ENCODE measurements at regions not wholly inside any gene's neighbourhood (a gene's known extent, or its start where the extent isn't known, plus 50 kb on each side); places are given as distances from the start of the nearest gene placed in this dataset.
"Not testable (repeated sequence)": the region's sequence is repeated elsewhere in the genome, so short reads cannot be mapped to it uniquely, and the experiment has no call there.

GRCh38 chr3:22399566-22399965, 648.6 kb upstream of the ZNF385D start:
- H3K27ac ChIP-seq (ENCODE audit: low read depth, low read length, poor library complexity, severe bottlenecking), result no peak overlapping the region
- H3K4me1 ChIP-seq (ENCODE audit: insufficient read depth, low read length, severe bottlenecking), result no peaks in the 10 kb centered on the region
- H3K4me2 ChIP-seq (ENCODE audit: low read length), result no peak overlapping the region
- H3K9ac ChIP-seq (ENCODE audit: low read length), result no peak overlapping the region
- H4K20me1 ChIP-seq (ENCODE audit: insufficient read depth, low read length), result no peaks in the 10 kb centered on the region
- no peaks in the 10 kb centered on the region for H3F3A ChIP-seq (ENCODE audit: insufficient read depth, low read length)
- H3K9me3 ChIP-seq (ENCODE audit: low read length), result no peaks in the 10 kb centered on the region
- H3K36me3 ChIP-seq (ENCODE audit: insufficient read depth, low read length), result no peaks in the 10 kb centered on the region
- TF ChIP-seq EZH2 (IDR thresholded peaks at IDR 0.05; ENCODE audit: borderline replicate concordance, low read length), result no peak
- TF ChIP-seq CTCF (IDR thresholded peaks at IDR 0.05; ENCODE audit: low read length), result no peak
- no peak overlapping the region for H2AFZ ChIP-seq (ENCODE audit: low read length)
- no peaks in the 10 kb centered on the region for H3K79me2 ChIP-seq (ENCODE audit: insufficient read depth, low read length)
- no peak overlapping the region for H3K4me3 ChIP-seq (ENCODE audit: low read depth, low read length, poor library complexity, severe bottlenecking)
- no peaks in the 10 kb centered on the region for H3K27me3 ChIP-seq (ENCODE audit: insufficient read depth, low read length)
- H3K9me2 ChIP-seq (ENCODE audit: low read depth, low read length), result no peaks in the 10 kb centered on the region

GRCh38 chr3:22401499-22401898, 650.5 kb upstream of the ZNF385D start:
- Histone ChIP-seq H3K27me3 (ENCODE audit: insufficient read depth, low read length) (no peaks in the 10 kb centered on the region), H3K9ac (ENCODE audit: low read length) (no peak overlapping the region), H3F3A (ENCODE audit: insufficient read depth, low read length) (no peaks in the 10 kb centered on the region), H4K20me1 (ENCODE audit: insufficient read depth, low read length) (no peaks in the 10 kb centered on the region), H3K79me2 (ENCODE audit: insufficient read depth, low read length) (no peaks in the 10 kb centered on the region), H3K36me3 (ENCODE audit: insufficient read depth, low read length) (no peaks in the 10 kb centered on the region), H3K9me2 (ENCODE audit: low read depth, low read length) (no peaks in the 10 kb centered on the region), H2AFZ (ENCODE audit: low read length) (no peak overlapping the region), H3K27ac (ENCODE audit: low read depth, low read length, poor library complexity, severe bottlenecking) (no peak overlapping the region), H3K9me3 (ENCODE audit: low read length) (no peaks in the 10 kb centered on the region), H3K4me1 (ENCODE audit: insufficient read depth, low read length, severe bottlenecking) (no peaks in the 10 kb centered on the region), H3K4me2 (ENCODE audit: low read length) (no peak overlapping the region), H3K4me3 (ENCODE audit: low read depth, low read length, poor library complexity, severe bottlenecking) (no peak overlapping the region)
- no peak for TF ChIP-seq EZH2 (IDR thresholded peaks at IDR 0.05; ENCODE audit: borderline replicate concordance, low read length)
- TF ChIP-seq CTCF (IDR thresholded peaks at IDR 0.05; ENCODE audit: low read length), result no peak

GRCh38 chr3:22414239-22414638, 663.2 kb upstream of the ZNF385D start:
- H3K27ac ChIP-seq (ENCODE audit: low read depth, low read length, poor library complexity, severe bottlenecking), result no peak overlapping the region
- no peaks in the 10 kb centered on the region for H4K20me1 ChIP-seq (ENCODE audit: insufficient read depth, low read length)
- no peak overlapping the region for H2AFZ ChIP-seq (ENCODE audit: low read length)
- no peaks in the 10 kb centered on the region for H3K79me2 ChIP-seq (ENCODE audit: insufficient read depth, low read length)
- no peaks in the 10 kb centered on the region for H3F3A ChIP-seq (ENCODE audit: insufficient read depth, low read length)
- no peaks in the 10 kb centered on the region for H3K27me3 ChIP-seq (ENCODE audit: insufficient read depth, low read length)
- H3K36me3 ChIP-seq (ENCODE audit: insufficient read depth, low read length), result no peaks in the 10 kb centered on the region
- H3K4me3 ChIP-seq (ENCODE audit: low read depth, low read length, poor library complexity, severe bottlenecking), result no peak overlapping the region
- H3K4me1 ChIP-seq (ENCODE audit: insufficient read depth, low read length, severe bottlenecking), result no peaks in the 10 kb centered on the region
- no peaks in the 10 kb centered on the region for H3K9me3 ChIP-seq (ENCODE audit: low read length)
- H3K9ac ChIP-seq (ENCODE audit: low read length), result no peak overlapping the region
- no peak overlapping the region for H3K4me2 ChIP-seq (ENCODE audit: low read length)
- H3K9me2 ChIP-seq (ENCODE audit: low read depth, low read length), result no peaks in the 10 kb centered on the region
- TF ChIP-seq CTCF (IDR thresholded peaks at IDR 0.05; ENCODE audit: low read length), result no peak
- no peak for TF ChIP-seq EZH2 (IDR thresholded peaks at IDR 0.05; ENCODE audit: borderline replicate concordance, low read length)

GRCh38 chr3:22416838-22417446, 665.9 kb upstream of the ZNF385D start:
- not testable (repeated sequence) for H3K27ac ChIP-seq (ENCODE audit: low read depth, low read length, poor library complexity, severe bottlenecking); H3K79me2 ChIP-seq (ENCODE audit: insufficient read depth, low read length); H3F3A ChIP-seq (ENCODE audit: insufficient read depth, low read length); H3K36me3 ChIP-seq (ENCODE audit: insufficient read depth, low read length); H3K4me2 ChIP-seq (ENCODE audit: low read length); H4K20me1 ChIP-seq (ENCODE audit: insufficient read depth, low read length); H3K4me3 ChIP-seq (ENCODE audit: low read depth, low read length, poor library complexity, severe bottlenecking); H3K27me3 ChIP-seq (ENCODE audit: insufficient read depth, low read length); H3K9me2 ChIP-seq (ENCODE audit: low read depth, low read length); H3K9me3 ChIP-seq (ENCODE audit: low read length); H3K4me1 ChIP-seq (ENCODE audit: insufficient read depth, low read length, severe bottlenecking); H3K9ac ChIP-seq (ENCODE audit: low read length); H2AFZ ChIP-seq (ENCODE audit: low read length)
